NCI-H1092 treated with DMSO at 0.1 percent for 48 hours (cell line): ENCODE measurements at regions not wholly inside any gene's neighbourhood (a gene's known extent, or its start where the extent isn't known, plus 50 kb on each side); places are given as distances from the start of the nearest gene placed in this dataset.
"Not testable (repeated sequence)": the region's sequence is repeated elsewhere in the genome, so short reads cannot be mapped to it uniquely, and the experiment has no call there.

Experiments
- DNase-seq: peaks from one replicate; lab custom pipeline; 2025; lab: John Stamatoyannopoulos, UW

GRCh38 chr4:81314897-81315470 lies 100.0 kb upstream of the PRKG2 start:
- DNase-seq, result peak; percentile 87

GRCh38 chr4:81314196-81314896 lies 99.3 kb upstream of the PRKG2 start:
- peak; percentile 87 for DNase-seq

GRCh38 chr4:81307991-81308390 lies 93.0 kb upstream of the PRKG2 start:
- no peak for DNase-seq

GRCh38 chr4:81304871-81305270 lies 89.8 kb upstream of the PRKG2 start:
- no peak for DNase-seq

GRCh38 chr4:81300352-81300751 lies 85.3 kb upstream of the PRKG2 start:
- not testable (repeated sequence) for DNase-seq

GRCh38 chr4:81290813-81291212 lies 75.8 kb upstream of the PRKG2 start:
- DNase-seq, result no peak

- DNase-seq, result no peak
These were observed 72.1 kb upstream of the PRKG2 start for GRCh38 chr4:81287101-81287500.

- DNase-seq, result no peak
These were observed 67.1 kb upstream of the PRKG2 start for GRCh38 chr4:81282131-81282530.

- no peak for DNase-seq
These were observed 59.4 kb upstream of the PRKG2 start for GRCh38 chr4:81274460-81274859.

- no peak for DNase-seq
These were observed 57.6 kb upstream of the PRKG2 start for GRCh38 chr4:81272671-81273070.
